ENCODE measurements at regions not wholly inside any gene's neighbourhood (a gene's known extent, or its start where the extent isn't known, plus 50 kb on each side); places are given as distances from the start of the nearest gene placed in this dataset.
A peak's percentile ranks its signal among the peaks of the same experiment; 100 is the strongest.

DNA sequence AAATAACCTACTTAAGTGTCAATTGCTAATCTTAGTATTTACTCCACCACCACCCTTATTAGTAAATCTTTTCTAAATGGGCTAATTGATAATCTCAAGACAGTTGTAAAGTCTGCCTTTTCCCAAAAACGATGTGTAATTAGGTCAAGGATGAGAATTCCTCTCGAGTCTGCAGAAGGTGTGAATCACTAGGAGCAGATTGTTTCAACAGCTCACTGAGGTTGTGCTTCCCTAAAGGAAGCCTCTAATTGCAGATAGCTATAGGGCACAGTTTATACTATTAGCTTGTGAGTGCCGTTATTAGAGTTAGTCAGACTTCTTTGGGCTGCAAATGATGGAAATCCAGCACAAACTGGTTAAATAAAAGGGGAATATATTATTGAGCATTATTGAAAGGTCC lies 84.9 kb downstream of the C11orf91 start:
- no peak for DNase-seq

DNA sequence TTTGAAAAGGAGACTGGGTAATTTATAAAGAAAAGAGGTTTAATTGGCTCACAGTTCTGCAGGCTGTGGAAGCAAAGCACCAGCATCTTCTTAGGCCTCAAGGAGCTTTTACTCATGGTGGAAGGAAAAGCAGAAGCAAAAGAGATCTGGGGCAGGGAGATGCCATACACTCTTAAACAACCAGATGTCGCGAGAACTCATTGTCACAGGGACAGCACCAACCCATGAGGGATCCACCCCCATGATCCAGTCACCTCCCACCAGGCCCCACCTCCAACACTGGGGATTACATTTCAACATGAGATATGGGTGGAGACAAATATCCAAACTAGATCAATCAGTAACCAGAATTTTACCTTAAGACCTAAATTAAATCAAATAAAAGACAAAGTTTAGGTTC lies 87.2 kb downstream of the C11orf91 start:
- no peak for DNase-seq

DNA sequence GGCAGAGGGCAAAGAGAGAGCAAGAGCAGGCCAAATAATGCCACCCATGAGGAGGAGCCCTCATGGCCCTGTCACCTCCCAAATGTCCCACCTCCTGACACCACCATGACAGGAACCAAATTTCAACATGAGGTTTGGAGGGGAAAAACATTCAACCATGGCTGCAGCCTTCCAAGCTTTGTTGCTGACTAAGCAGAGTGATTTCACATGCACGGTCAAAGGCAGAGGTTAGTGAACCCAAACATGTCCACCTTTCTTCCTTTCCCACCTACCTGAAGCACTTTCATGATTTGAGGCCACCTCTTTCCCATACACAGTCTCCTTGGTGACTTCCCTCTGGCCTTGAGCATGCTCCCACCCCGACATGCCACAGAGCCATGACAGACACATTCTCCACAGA lies 89.7 kb downstream of the C11orf91 start:
- no peak for DNase-seq

DNA sequence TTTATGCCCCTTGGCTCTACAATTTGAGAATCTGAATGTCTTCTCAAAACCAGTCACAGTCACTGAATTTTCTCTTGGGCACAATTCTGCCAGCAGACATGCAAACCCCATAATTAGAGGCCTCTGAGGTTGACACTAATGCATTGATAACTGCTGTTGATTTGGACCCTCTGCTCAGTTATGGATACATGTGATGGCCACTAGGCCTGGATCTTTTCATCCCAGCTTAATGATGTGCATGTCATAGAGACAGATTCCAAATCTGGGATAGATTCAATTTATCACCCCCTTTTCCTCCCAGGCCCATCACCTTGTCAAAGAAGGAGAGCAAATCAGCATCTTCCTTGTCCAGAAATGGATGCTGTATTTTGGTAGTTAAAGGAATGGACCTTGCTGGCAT lies 92.2 kb downstream of the C11orf91 start:
- DNase-seq: no peak

DNA sequence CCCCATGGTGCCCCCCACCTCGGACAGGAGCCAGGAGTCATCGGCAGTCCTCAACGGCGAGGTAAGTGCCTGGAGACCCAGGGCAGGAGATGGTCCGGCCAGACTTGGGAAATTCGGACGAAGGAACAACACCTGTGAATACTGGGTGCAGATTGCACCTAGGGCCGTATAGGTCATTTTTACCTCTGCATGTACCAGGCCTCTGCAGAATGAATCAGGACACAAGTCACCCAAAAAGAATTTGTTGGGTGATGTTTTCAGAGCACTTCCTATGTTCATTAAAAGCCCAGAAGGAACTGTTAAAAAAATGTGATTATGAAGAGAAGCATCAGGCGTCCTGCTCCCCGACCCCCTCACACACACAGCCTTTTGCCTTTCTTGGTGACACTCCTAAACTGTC lies 93.9 kb downstream of the C11orf91 start:
- DNase-seq: no peak

DNA sequence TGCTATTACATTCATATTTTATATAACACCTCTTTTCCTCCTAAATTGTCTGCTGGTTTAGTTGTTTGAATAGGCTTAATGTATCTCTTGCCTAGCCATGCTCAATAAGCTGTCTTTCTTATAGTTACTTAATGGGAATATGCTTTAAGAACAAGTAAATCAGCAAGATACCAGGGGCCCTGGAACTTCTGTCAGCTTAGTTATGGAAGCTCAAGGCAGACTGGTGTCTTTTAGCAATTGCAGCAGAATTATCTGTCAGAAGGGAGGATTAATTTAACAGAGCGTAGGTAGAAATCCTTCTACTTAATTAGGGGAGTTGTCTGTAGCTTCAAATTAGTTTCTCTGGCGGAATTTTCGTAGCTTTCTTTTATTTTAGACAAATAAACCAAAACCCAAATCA lies 94.9 kb downstream of the C11orf91 start:
- DNase-seq: no peak

DNA sequence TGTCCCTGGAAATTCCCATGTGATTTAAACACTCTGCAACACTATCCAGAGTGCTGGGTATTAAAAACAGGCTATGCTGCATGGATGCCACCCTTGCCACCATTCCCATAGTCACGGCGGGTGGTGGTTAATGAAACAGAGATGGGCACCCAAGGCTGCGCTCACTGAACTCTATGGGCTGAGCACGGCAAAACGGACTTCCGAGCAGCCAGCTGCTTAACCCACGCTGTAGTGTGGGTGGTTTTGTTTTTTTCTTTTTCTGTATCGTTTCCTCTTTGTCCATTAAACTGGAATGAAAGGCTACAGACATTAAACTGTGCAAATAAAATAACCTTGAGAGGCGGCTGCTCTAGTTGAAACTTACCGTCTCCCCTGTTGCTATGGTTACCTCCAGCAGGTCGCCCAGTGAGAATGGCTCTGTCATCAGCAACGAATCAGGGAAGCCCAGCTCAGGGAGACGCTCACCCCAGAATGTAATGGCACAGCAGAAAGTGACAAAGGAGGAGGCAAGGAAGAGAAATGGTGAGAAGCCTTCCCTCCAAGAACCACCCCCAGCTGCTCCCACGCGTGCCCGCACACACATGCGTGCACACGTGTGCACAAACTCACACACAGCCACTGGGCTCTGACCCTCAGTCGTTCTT lies 102.1 kb downstream of the C11orf91 start:
- no peak for DNase-seq

DNA sequence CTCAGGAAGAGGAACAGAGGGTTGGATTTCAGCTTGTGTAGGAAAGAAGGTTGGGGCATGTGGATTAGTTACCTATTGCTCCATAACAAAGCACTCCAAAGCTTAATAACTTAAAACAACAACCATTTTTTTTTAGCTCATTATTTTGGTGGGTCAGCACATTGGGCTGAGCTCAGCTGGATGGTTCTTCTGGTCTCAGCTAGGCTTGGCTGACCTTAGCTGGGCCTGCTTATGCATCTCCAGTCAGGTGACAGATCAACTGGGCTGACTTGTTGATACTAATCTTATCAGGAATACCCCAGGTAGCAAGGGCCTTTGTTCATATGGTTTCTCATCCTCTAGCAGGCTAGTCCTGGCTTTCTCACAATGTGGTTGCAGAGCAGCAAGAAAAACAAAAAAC lies 106.4 kb downstream of the C11orf91 start:
- no peak for DNase-seq

DNA sequence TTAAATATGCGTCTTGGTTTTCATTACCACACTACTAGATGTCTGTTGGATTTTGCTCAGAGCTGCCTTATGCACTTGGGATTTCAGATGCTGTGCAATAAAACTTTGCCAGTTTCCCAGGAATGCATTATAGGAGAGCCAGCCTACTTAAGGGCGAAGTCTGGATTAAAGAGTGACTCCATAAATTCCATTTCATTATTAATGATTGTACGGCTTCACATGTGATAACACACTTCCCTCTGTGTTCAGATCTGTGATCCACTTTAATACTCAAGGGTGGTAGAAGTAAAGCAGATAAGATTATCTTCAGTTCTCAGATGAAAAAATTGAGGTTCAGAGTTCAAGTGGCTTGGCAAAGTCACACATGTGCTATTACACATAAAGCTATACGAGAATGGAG lies 110.2 kb downstream of the C11orf91 start:
- DNase-seq: no peak

DNA sequence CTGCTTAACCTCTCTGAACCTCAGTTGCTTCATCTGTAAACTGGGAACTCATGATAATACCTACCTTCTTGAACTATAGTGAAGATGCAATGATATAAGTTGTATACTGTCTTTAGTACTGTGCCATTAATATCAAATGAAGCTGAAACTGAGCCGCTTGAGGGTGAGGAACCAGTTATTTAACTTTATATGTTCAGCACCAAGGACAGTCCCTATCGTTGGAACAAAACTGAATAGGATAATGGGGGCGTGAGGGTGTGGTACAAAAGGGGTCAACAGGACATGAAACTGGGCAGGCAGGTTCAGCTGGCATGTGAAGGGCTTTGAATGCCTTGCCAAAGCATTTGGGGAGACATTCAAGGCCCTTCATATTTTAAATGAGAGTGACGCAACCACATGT lies 112.6 kb downstream of the C11orf91 start:
- peak; percentile 22 for DNase-seq

DNA sequence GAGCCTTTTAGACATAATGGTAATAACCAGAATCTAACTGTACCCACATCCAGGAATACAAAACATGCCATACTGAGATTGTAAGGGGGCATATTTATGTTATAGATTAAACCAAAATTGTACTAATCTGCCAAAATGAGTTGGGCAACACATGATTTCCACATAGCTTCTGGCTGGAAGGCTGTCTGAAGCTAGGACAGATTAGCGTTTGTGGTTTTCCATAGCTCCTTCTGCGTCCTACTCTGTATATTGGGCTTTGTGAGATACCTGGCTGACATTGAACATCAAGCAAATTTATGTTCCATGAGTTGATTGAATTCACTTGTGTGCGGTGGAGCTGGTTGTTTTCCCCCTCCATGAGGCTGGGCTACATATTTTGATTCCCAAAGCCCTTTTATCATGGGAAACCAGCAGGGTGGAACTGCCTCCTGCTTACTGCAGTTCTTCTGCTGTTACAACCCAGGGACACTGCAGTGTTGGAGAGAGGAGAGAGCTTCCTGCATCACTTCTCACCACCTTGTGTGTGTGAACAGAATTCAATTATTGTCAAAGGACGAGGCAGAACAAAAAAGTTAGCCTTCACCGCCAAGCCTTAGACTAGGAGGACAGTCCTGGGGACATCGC lies 114.9 kb downstream of the C11orf91 start:
- DNase-seq: no peak

DNA sequence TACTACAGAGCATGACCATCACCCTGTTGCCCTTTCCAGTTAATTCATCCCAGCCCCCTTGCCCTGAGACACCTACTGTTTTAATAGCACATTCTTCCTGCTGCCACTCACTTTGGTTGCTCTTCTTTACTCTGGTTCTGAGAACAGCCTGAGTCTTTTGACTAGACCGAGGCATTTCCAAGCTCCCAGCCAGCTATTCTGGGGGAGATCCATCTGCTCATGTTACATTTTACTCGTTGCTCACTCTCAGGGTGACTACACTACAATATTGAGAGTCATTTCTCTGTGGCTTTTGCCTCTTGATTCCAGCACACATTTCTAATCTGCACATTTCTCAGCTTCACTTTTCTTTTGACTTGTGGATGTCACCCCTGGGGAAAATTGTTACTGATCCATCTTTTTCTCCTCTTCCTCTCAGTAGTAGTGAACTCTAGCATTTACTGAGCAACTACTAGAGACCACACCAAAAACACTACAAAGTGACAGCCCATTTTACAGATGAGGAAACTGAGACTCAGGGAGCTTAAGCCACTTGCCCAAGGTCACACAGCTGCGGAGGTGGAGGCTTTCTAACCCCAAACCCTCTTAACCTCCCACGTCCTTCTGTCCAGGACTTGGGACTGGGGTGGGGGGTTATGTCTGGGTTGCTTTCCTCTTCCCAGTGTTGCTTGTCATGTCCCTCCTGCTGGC lies 117.8 kb downstream of the C11orf91 start:
- DNase-seq: no peak

DNA sequence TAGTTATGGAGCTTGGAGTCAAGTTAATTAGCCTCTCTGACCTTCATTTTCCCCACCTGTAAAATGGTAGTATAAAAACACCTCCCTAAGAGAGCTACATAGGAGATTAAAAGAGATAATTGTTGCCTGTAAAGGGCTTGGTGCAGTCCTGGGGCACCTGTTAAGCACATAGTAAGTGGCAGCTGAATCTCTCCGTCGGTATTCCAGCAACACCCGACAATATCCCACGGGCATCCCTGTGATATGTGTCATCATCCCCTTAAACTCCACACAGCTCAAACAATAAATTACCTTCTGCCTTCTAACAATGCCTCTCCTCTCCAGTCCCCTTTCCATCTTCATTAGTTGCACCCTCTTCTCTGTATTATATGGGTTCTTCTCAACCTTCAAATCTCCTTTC lies 121.5 kb downstream of the C11orf91 start:
- no peak for DNase-seq

DNA sequence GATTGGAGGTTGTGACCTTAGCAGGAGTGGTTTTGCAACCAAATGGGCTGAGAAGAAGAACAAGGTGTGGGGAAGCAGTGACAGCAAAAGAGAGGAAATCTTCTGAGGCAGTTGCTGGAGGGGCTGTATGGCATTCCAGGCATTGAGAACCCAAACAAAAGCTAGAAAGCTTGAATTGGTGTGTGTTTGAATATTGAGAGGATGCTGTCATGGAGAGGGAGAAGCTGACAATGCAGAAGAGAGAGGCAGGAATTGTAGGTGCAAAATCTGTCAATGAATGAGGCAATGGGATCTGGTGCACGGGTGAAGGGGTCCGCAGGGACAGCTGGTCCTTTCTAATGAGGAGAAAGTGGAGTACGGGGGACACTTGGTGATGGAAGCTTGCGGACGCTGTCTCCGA lies 123.4 kb downstream of the C11orf91 start:
- no peak for DNase-seq

DNA sequence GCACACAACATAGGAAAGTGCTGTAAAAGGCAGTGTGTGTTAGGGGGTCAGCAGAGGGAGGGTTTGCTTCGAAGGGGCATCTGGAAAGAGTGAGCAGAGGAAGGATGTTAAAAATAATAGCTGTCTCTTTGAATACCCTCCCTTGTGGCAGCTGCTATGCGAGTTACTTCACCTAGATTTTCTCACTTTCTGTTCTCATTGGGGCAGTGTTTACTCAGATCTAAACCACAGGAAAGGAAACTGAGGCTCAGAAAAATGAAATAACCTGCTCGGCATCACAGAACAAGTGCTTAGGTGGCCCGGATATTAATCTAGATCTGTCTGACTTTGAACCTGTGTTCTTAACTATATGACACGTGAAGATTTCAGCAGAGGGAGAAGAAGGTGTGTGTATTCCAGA lies 125.3 kb downstream of the C11orf91 start:
- no peak for DNase-seq

DNA sequence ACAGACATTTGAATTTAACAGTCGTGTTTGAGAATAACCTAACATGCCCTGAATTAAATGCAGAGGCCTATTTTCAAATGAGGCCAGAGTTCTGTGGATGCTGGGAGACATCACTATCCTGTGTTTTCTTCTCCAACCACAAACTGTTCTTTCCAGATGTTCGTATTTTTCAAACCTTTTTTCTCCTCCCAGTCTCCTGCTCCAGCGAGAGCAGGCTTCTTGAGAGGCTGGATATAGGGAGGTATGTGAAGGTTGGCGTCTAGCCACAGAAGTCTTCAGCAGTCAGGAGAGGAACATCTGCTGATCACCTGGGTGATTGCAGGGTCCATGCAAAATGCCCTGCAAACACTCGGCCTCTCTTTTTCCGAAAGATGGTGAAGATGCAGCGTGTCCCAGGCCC lies 126.3 kb downstream of the C11orf91 start:
- DNase-seq: no peak

DNA sequence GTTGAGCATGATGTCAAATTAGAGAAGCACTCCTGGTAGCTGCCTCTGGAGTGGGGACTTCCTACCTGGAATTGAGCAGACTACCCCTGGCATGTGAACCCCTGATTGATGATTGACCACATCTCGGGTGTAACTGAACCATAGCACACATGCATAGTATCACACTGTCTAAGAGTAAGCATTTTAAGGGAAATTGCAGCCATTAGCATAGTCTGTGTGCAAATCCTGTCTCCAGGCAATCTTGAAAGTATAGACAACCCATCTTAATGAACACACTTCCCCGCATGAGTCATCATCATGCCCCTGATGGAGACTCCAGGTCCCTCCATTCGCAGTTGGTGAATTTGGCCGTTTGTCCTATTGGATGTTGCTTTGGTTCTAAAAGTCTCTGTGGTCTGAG lies 131.3 kb downstream of the C11orf91 start:
- no peak for DNase-seq

DNA sequence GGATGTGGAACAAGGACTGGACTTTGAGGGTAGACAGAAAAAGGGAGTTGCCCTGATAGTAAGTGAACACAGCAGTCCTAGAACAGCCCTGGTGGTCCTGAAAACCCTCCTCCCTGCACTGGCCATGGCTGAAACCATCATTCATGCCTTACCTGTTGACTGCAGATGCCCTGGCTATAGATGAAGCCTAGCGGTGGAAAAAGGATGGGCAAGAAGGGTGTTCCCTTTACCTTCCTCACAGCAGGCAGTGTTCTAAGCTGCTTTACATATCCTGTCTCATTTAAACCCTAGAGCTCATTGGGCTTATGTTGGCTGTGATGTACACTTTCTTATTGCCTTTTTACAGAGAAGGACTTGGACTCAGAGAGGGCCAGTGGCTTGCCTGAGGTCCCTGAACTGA lies 133.6 kb downstream of the C11orf91 start:
- DNase-seq: no peak

DNA sequence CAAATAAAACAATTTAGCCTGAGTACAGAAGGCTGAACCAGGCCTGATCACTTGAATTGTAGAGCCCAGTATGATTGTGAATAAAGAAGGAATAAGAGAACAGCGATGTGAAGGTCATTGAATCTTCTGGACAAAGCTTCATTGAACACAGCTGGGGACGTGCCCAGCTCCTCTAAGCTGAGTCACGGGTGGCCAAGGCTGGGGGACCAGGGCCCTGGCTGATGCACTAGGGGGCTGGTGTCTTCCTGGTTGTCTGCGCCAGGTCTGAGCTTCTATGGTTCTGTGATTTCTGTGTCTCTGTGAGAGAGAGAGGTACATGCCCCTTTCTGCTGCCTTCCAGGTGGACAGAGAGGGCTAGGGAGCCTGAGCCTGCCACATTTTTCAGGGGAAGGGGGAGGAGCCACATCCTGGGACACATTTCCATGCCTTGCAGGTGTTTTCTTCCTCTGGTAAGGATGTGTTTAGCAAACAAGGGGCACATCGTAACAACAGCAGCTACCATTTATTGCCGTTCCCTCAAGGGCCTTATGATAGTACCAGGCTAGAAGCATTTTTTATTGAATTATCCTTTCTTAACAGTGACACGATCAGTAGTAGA lies 135.7 kb downstream of the C11orf91 start:
- DNase-seq: no peak

DNA sequence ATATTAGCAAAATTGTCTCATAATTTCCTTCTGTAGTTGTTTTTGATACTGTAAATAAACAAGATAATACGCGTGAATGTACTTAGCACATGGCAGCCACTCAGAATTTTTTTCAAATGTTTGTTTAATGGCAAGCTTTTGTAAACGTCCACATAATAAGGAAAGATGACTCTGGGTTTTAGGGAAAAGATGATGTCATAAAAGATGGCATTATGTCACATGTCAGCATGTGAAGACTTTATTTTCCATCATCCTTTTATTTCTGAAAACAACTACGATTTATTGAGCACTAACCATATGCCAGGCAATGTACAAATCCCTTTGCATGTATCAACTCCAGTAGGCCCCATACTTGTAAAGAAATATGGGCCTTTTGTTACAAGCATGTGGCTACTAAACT lies 139.9 kb downstream of the C11orf91 start:
- no peak for DNase-seq

DNA sequence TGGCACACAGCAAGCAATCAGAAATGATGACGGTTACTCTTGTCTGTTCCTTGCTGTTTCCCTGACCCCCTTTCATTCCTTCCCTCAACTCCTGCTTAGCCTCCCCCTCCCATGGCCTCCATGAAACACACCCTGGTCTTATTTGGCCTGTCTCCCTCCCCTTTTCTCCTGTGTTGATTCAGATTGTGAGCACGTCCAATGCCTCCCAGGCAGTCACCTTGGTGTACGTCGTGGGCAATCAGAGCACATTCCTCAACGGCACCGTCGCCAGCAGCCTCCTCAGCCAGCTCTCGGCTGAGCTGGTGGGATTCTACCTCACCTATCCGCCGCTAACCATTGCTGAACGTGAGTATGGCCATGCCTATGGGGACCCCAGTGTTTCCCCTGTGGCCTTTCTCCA lies 141.1 kb downstream of the C11orf91 start:
- DNase-seq: no peak

DNA sequence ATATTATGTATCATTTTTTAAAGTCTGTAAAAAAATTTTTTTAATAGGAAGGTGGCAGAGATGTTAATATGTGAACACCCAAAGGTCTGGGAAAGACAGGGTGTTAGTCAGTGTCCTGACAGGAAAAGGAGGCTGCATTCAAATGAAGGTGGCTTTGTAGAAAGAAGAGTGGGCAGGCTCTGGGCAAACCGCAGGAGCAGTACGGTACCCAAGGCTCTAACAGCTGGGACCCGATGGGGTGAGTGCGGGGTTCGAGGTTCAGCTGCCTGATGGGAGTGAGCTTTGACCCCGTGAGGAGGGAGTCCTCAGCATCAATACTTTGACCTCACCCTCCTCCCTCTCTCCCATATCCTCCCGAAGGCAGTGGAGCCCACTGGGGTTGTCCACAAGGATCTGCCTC lies 142.5 kb downstream of the C11orf91 start:
- no peak for DNase-seq

DNA sequence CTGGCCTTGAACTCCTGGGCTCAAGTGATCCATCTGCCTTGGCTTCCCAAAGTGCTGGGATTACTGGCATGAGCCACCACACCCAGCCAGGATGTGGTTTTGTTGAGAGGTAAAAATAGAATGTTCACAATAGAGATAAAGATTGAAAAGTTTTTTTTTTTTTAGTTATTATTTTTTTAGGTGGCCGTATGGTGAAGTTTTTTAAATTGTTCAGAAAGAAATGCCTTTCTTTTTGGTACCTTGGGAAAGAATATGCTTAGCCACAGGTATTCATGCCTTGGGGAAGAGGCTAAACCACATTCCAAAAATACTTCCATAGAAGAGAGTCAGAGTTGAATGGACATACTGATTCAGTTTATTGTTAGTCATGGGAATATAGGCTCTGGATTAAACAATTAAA lies 143.4 kb downstream of the C11orf91 start:
- DNase-seq: no peak

DNA sequence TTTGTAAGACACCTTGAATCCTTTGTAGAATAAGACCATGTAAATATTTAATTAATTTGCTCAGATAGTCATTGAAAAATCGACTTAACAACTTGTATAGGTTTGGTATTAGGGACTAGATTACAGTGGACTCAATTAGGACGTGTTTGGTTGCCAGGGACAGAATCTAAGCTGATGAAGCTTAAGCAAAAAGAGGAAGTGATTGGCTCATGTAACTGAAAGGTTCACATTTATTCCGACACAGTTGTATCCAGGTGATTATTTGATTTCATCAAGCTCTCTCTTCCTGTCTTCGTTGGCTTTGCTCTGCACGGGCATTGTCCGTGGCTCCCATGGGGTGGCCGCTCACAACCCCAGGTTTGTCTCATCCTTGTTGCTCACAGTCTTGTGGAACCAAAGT lies 146.4 kb downstream of the C11orf91 start:
- DNase-seq: no peak

Measured in hematopoietic multipotent progenitor cell treated with erythropoietin and hydrocortisone succinate and interleukin-3 and kit ligand, for 4 days (in vitro differentiated cells).